H9 (cell line): ENCODE measurements at regions not wholly inside any gene's neighbourhood (a gene's known extent, or its start where the extent isn't known, plus 50 kb on each side); places are given as distances from the start of the nearest gene placed in this dataset.

ENCODE experiments used
- DNase-seq: peaks from one replicate; pipeline ENCODE4 v3.0.0-alpha.2; 2017
- H2AFZ ChIP-seq: one replicate; pipeline ENCODE4 v1.6.1; 2013; ENCODE audit warnings: mild to moderate bottlenecking, low read length, control low read depth, moderate library complexity
- H2AK5ac ChIP-seq: 2 replicates; pipeline ENCODE4 v1.6.1; 2013; ENCODE audit warnings: low read length, control low read depth, mixed read lengths; ENCODE audit not compliant: insufficient read length
- H2BK120ac ChIP-seq: one replicate; pipeline ENCODE4 v1.6.1; 2013; ENCODE audit warnings: low read depth, mild to moderate bottlenecking, low read length, control low read depth, inconsistent platforms; ENCODE audit not compliant: poor library complexity, severe bottlenecking
- H2BK12ac ChIP-seq: 2 replicates; pipeline ENCODE4 v1.6.1; 2013; ENCODE audit warnings: low read length, control low read depth, mixed read lengths, low read depth; ENCODE audit not compliant: insufficient read length
- H2BK15ac ChIP-seq: 2 replicates; pipeline ENCODE4 v1.6.1; 2013; ENCODE audit warnings: low read depth, low read length, control low read depth
- H2BK20ac ChIP-seq: one replicate; pipeline ENCODE4 v1.6.1; 2013; ENCODE audit warnings: low read depth, mild to moderate bottlenecking, low read length, control low read depth, inconsistent platforms; ENCODE audit not compliant: poor library complexity, severe bottlenecking
- H2BK5ac ChIP-seq: 2 replicates; pipeline ENCODE4 v1.6.1; 2013; ENCODE audit warnings: low read length, control low read depth, mixed read lengths; ENCODE audit not compliant: insufficient read length
- H3K14ac ChIP-seq: 2 replicates; pipeline ENCODE4 v1.6.1; 2013; ENCODE audit warnings: low read length, control low read depth; ENCODE audit not compliant: insufficient read depth
- H3K18ac ChIP-seq: 2 replicates; pipeline ENCODE4 v1.6.1; 2013; ENCODE audit warnings: low read depth, mild to moderate bottlenecking, mixed read lengths, low read length, control low read depth; ENCODE audit not compliant: insufficient read length
- H3K23ac ChIP-seq: 2 replicates; pipeline ENCODE4 v1.6.1; 2013; ENCODE audit warnings: low read length, control low read depth, mixed read lengths, low read depth; ENCODE audit not compliant: insufficient read length
- H3K23me2 ChIP-seq: 2 replicates; pipeline ENCODE4 v1.6.1; 2013; ENCODE audit warnings: low read depth, mild to moderate bottlenecking, mixed read lengths, low read length, control low read depth; ENCODE audit not compliant: insufficient read length, poor library complexity, severe bottlenecking
- H3K27ac ChIP-seq: 2 replicates; pipeline ENCODE4 v1.5.1; 2013; ENCODE audit warnings: low read length, control low read depth, mixed read lengths, low read depth; ENCODE audit not compliant: insufficient read length
- H3K27me3 ChIP-seq: 2 replicates; pipeline ENCODE4 v1.6.1; 2013; ENCODE audit warnings: low read length, control low read depth, inconsistent platforms; ENCODE audit not compliant: insufficient read depth
- H3K4ac ChIP-seq: 2 replicates; pipeline ENCODE4 v1.6.1; 2013; ENCODE audit warnings: low read depth, mild to moderate bottlenecking, control low read depth, inconsistent platforms, low read length, moderate library complexity
- H3K4me1 ChIP-seq: 2 replicates; pipeline ENCODE4 v1.6.1; 2013; ENCODE audit warnings: low read length, control low read depth, inconsistent platforms; ENCODE audit not compliant: insufficient read depth
- H3K4me2 ChIP-seq: 2 replicates; pipeline ENCODE4 v1.6.1; 2013; ENCODE audit warnings: low read length, control low read depth, mixed read lengths; ENCODE audit not compliant: insufficient read length, insufficient read depth
- H3K56ac ChIP-seq: 2 replicates; pipeline ENCODE4 v1.6.1; 2013; ENCODE audit warnings: low read depth, mild to moderate bottlenecking, mixed read lengths, low read length, control low read depth; ENCODE audit not compliant: insufficient read length
- H3K79me1 ChIP-seq: 2 replicates; pipeline ENCODE4 v1.6.1; 2013; ENCODE audit warnings: low read depth, mild to moderate bottlenecking, moderate library complexity, low read length, control low read depth, inconsistent platforms; ENCODE audit not compliant: insufficient read depth, poor library complexity, severe bottlenecking
- H3K79me2 ChIP-seq: 2 replicates; pipeline ENCODE4 v1.6.1; 2013; ENCODE audit warnings: low read length, control low read depth, inconsistent platforms; ENCODE audit not compliant: insufficient read depth
- H3K9ac ChIP-seq: 2 replicates; pipeline ENCODE4 v1.6.1; 2013; ENCODE audit warnings: low read length, control low read depth, mixed read lengths; ENCODE audit not compliant: insufficient read length; ENCODE audit errors: extremely low read depth
- H3K9me3 ChIP-seq: one replicate; pipeline ENCODE4 v1.6.1; 2013; ENCODE audit warnings: low read depth, low read length, inconsistent platforms; ENCODE audit not compliant: control insufficient read depth
- H3T11ph ChIP-seq: one replicate; pipeline ENCODE4 v1.6.1; 2013; ENCODE audit warnings: mild to moderate bottlenecking, low read length, control low read depth, inconsistent platforms
- H4K20me1 ChIP-seq: one replicate; pipeline ENCODE4 v1.6.1; 2013; ENCODE audit not compliant: control insufficient read depth, insufficient read length, insufficient read depth
- H4K5ac ChIP-seq: 2 replicates; pipeline ENCODE4 v1.6.1; 2013; ENCODE audit warnings: low read depth, mild to moderate bottlenecking, mixed read lengths, low read length, control low read depth; ENCODE audit not compliant: insufficient read length
- H4K8ac ChIP-seq: replicated peaks from 2 replicates; pipeline ENCODE4 v1.6.1; 2013; ENCODE audit warnings: low read length, control low read depth, mixed read lengths, low read depth; ENCODE audit not compliant: insufficient read length
- H4K91ac ChIP-seq: 2 replicates; pipeline ENCODE4 v1.6.1; 2013; ENCODE audit warnings: low read depth, mild to moderate bottlenecking, moderate library complexity, mixed read lengths, low read length, control low read depth; ENCODE audit not compliant: insufficient read length
- H3K27ac Mint-ChIP-seq, 3 experiments: 2 replicates in 2 of 3; 3 replicates in 1 of 3; pipeline ENCODE4 v1.8.0; 2020 to 2021; ENCODE audit warnings: mixed read lengths in 3 of 3, mild to moderate bottlenecking in 1 of 3, moderate library complexity in 1 of 3
- H3K27me3 Mint-ChIP-seq: 2 replicates; pipeline ENCODE4 v1.8.0; 2021; ENCODE audit warnings: low read depth, mild to moderate bottlenecking, moderate library complexity, mixed read lengths
- H3K36me3 Mint-ChIP-seq, 3 experiments: 2 replicates in 2 of 3; 3 replicates in 1 of 3; pipeline ENCODE4 v1.8.0; 2020 to 2021; ENCODE audit warnings: low read depth in 3 of 3, mixed read lengths in 3 of 3; ENCODE audit not compliant: insufficient read depth in 1 of 3
- H3K4me1 Mint-ChIP-seq, 2 experiments: 2 replicates each; pipeline ENCODE4 v1.8.0; 2020; ENCODE audit warnings: mixed read lengths in 2 of 2
- H3K4me3 Mint-ChIP-seq, 2 experiments: 2 replicates in 1 of 2; 3 replicates in 1 of 2; pipeline ENCODE4 v1.8.0; 2020 to 2021; ENCODE audit warnings: mild to moderate bottlenecking in 2 of 2, mixed read lengths in 2 of 2, moderate library complexity in 1 of 2
- H3K9me3 Mint-ChIP-seq, 2 experiments: 2 replicates in 1 of 2; 3 replicates in 1 of 2; pipeline ENCODE4 v1.8.0; 2020; ENCODE audit warnings: mild to moderate bottlenecking in 2 of 2, mixed read lengths in 2 of 2, moderate library complexity in 1 of 2
- WGBS: extraction: QIAGEN DNeasy Blood & Tissue Kit; methylation state at CpG from one replicate; pipeline ENCODE4 v1.1.7; 2013; ENCODE audit warnings: missing lambda C conversion rate, low lambda C conversion rate, mixed read lengths; ENCODE audit not compliant: insufficient read length; ENCODE audit errors: extremely low coverage; 5-methylcytosine and 5-hydroxymethylcytosine counted together
- TF ChIP-seq, protein P1 (sequence below): fragments of 200-600 bp; sonication (generic); conservative IDR thresholded peaks from 3 replicates; pipeline ENCODE4 v1.8.0; 2021; ENCODE audit warnings: antibody characterized with exemption, mild to moderate bottlenecking

DNA sequence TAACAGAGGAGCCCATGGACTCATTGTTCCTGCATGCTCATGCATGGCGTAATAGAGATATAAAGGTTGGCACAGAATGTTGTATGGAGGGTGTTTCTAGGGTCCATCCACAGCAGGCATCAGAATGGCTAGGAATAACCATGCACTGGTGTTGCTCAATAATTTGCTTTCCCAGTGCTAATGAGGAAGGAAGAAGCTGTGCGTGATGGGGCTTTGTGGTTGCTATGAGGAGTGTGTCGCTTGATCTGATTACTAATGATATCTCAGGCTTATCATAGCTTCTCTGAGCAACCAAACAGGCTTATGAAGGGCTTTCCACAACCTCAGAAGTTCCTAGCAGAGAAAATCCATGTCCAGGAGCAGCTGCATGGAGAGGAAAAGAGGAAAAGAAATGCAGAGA, 151.3 kb upstream of the TRPC7 start:
- Mint-ChIP-seq H3K36me3 (no peaks in the 10 kb centered on the region), H3K27ac (no peak overlapping the region)
- H2AFZ ChIP-seq = no peak overlapping the region

More for the DNA sequence above, 151.3 kb upstream of the TRPC7 start:
- Histone ChIP-seq H2BK15ac (no peak overlapping the region), H4K5ac (no peak overlapping the region), H3K79me1 (no peaks in the 10 kb centered on the region), H4K20me1 (no peaks in the 10 kb centered on the region), H3K4ac (no peak overlapping the region), H3K14ac (no peak overlapping the region), H3K79me2 (no peaks in the 10 kb centered on the region), H2AK5ac (no peak overlapping the region), H2BK120ac (no peak overlapping the region), H3K9ac (no peak overlapping the region), H2BK5ac (no peak overlapping the region), H2BK12ac (no peak overlapping the region), H3K9me3 (no peaks in the 10 kb centered on the region), H2BK20ac (no peak overlapping the region), H3T11ph (no peak overlapping the region), H3K23me2 (no peaks in the 10 kb centered on the region), H3K4me2 (no peak overlapping the region), H3K27me3 (no peaks in the 10 kb centered on the region), H3K23ac (no peak overlapping the region), H3K27ac (no peak overlapping the region), H3K4me1 (no peaks in the 10 kb centered on the region), H4K8ac (no peak overlapping the region), H3K18ac (no peak overlapping the region), H3K56ac (no peak overlapping the region), H4K91ac (no peak overlapping the region)
- Mint-ChIP-seq H3K27me3 (peaks cover 3% of the 10 kb centered on the region; the same call in 1 of the 2 replicates), H3K4me3 (no peak overlapping the region), H3K4me1 (peaks cover 6 to 13% of the 10 kb centered on the region in 2 experiments; a peak in 3 of 4 replicates), H3K9me3 (no peaks in the 10 kb centered on the region)
- WGBS = no CpG with 5 or more reads among the region's 3 CpGs
- TF ChIP-seq, protein P1, sequence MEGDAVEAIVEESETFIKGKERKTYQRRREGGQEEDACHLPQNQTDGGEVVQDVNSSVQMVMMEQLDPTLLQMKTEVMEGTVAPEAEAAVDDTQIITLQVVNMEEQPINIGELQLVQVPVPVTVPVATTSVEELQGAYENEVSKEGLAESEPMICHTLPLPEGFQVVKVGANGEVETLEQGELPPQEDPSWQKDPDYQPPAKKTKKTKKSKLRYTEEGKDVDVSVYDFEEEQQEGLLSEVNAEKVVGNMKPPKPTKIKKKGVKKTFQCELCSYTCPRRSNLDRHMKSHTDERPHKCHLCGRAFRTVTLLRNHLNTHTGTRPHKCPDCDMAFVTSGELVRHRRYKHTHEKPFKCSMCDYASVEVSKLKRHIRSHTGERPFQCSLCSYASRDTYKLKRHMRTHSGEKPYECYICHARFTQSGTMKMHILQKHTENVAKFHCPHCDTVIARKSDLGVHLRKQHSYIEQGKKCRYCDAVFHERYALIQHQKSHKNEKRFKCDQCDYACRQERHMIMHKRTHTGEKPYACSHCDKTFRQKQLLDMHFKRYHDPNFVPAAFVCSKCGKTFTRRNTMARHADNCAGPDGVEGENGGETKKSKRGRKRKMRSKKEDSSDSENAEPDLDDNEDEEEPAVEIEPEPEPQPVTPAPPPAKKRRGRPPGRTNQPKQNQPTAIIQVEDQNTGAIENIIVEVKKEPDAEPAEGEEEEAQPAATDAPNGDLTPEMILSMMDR = no peak
- DNase-seq = no peak
